Epidermal melanocyte (primary cell): ENCODE measurements at regions not wholly inside any gene's neighbourhood (a gene's known extent, or its start where the extent isn't known, plus 50 kb on each side); places are given as distances from the start of the nearest gene placed in this dataset.

Experiments
- DNase-seq: peaks from one replicate; pipeline ENCODE4 v3.0.0; 2011; ENCODE audit warnings: low spot score; ENCODE audit not compliant: insufficient read length

DNA sequence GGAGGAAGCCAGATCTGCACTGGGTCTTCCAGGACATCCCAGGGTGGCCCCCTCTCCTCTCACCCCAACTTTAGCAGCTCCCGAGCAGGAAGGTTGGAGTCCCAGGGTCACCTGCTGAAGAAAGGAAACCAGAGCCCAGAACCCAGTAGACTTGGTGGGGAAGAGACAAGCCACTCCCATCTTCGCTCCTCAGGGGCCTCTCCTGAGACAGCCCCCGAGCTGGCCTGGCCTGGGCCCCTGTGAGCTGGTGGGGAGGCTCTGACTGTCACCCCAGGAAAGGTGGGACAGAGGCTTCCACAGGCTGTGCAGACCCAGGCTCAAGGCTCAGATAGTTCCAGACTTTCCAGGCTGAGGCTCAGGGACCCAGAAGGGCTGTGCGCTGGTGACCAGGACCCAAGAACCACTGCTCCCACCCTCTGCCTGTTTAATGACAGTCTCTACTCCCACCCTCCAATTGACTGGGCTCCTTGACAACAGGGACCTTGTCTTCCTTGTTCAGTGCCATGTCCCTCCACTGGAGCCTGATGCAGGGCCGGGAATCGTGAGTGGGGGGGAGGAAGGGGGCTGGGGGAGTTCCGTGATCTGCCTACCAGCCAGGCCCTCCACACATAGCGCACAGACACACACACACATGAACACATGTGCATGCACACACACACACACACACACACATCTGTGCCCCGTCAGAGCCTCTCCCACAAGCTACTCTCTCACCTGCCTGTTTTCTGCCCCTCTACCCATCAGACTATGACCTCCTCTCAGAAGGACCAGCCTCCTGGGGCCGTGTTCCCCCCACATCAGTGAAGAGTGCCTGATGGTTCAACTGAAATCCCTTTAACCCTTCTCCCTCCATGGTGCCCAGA, 401.2 kb downstream of the MATN1 start:
- no peak for DNase-seq

DNA sequence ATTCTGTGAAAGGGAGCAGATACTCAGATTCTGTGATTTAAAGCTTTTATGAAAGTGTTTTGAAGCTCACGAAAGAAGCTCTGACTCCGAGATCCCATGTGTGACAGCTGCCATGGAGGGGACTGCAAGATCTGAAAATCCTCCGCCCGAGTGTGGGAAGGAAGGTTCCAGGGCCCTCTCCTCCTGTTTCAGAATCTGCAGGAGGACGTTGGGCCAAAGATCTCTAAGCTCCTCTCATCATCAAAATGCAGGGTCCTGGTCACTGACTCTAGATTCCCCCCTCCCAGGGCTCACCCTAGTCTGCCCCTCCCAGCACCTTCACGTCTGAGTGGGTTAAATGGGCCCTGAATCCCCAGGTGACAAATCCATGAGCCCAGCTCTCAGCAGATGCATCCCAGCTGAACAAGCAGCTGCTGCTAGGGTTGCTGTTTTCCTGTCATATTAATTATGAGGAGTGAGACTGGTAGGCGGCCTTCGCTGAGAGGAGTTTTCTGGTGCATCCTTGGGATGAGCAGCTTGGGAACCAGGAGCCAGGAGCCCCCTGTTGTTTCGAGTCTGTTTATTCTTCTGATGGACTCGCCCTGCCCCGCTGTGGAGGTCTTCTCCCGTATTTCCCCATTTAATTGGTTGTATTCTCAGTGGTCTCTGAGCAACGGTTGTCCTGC, 402.0 kb downstream of the MATN1 start:
- DNase-seq: no peak

DNA sequence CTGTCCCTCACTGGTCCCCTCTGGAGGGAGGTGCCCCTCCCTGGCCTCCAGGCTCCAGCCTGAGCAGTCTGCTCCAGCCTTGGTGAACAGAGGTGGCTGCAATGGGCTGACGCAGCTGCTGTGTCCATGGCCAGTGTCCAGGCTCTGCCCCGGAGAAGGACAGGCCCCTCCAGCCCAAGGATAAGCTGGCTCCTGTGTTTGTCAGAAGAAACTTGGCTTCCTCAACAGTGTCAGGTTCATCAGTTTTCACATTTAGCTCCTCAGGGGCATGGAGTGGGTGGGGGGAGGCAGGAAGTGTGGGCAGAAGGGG, 402.8 kb downstream of the MATN1 start:
- no peak for DNase-seq

DNA sequence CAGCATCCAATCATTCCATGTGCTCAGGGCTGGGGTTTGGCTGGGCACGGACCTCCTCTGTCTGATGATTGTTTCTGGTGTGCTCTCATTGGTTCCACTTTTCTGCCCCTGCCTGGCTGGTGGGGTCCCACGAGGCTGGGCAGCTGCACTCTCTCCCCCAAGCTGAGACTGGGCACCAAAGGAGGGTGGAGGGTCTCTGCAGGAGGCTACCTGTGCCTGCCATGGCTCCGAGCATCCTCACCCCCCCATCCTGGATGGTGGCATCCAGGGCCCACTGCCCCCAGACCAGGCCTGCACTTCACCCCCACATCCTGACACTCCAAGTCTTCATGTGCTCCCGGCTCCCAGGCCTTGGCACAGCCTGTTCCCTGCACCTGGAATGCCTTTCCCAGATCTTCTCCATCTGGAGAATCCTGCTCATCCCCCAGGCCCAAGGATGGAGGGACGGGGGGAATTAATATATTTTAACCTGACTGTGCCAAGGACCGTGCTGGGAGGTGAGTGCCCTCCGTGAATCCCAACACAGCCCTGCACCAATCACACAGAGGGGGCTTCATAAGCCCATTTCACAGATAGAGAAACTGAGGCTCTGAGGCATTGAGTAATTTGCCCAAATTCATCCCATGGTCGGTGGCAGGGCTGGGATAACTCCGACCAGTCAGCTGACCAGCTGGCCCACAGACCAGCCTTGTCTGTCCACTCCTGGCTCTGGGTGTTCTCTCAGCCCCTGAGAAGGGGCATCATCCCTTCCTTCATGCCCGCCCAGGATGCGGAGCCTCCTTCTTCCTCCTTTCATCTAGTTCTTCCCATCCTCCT, 403.4 kb downstream of the MATN1 start:
- DNase-seq: no peak

DNA sequence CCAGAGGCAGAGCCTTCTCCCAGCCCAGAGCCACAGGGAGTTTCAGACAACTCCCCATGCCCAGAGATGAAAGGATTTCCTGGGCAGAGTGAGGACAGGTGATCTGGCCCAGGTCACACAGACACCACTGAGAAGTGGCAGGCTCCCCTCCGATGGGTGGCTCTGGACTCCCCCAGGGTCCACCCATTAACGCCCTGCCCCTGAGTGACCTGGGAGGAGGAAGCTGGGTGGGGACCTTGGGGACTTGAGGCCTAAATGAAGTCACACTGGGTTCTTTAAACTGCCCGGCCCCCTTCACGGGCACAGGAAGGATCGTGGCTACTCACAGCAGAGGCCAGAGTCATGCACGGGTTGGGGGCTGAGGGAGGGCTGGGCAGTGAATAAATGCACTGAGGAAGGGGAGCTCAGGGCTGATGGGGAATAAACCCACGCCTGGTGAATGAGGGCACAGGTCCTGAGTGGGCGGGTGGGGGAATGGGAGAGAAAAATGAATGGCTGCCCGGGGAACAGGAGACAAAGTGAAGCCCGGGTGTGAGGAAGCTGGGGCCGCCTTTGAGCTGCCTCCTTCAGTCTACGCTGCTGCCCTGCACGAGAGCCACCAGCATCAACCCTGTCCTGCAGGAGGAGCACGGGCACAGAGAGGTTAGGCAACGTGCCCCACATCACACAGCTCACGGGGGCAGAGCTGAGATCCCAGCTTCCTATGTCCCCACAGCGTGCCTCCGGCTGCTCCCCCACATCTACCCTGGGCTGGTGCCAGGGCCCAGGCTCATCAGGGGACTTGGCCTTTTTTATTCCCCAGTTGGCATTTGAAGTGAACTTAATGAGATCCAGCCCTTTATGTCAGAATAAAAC, 404.3 kb downstream of the MATN1 start:
- no peak for DNase-seq

DNA sequence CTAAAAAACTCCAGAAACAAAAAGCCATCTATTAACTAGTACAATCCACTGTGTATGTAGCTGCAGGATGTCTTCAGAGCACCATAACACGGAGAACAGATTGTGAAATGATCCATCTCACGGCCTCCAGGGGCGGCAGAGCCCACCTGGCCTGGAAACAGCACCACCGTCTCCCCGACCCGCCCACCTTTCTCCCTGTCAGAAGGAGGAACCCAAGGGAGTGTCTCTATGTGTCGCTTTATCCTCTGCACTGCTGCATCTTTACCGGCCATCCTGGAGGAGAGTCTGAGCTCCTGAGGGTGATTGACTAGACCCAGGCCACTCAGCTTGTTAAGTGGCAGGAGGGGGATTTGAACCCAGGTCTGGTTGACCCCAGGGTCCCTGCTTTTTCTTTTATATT, 405.0 kb downstream of the MATN1 start:
- DNase-seq: no peak

DNA sequence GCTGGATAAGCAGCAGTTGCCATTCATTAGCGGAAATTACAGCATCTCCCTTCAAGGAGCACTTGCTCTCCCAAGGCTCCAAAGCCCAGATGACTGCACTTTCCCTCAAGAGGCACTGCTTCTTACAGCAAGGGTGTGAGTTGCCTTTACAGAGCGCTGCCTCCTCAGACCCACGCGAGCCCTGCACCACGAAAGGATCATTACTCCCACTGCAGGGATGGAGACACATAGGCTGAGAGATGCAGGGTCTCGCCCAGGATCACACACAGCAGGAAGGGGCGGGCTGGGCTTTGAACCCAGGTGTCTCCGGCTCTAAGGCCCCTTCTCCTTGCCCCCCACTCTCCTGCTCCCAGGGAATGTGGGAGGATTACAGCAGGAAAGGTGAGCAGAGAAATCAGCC, 405.5 kb downstream of the MATN1 start:
- no peak for DNase-seq

DNA sequence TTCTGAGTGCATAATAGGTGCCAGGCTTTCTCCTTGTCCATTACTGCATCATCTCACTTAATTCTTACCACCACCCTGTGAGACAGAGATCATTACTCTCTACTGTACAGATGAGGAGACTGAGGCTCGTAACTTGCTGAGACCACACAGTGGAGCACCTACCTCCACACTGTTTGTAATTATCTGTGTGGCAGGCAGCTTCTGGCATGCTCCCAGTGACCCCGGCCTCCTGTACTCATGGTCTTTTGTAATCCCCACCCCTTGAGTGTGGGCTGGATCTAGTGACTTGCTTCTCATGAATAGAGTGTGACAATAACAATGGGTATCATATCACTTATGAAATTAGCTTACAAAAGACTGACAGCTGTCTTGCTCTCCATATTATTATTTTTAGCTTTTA, 407.3 kb downstream of the MATN1 start:
- no peak for DNase-seq

DNA sequence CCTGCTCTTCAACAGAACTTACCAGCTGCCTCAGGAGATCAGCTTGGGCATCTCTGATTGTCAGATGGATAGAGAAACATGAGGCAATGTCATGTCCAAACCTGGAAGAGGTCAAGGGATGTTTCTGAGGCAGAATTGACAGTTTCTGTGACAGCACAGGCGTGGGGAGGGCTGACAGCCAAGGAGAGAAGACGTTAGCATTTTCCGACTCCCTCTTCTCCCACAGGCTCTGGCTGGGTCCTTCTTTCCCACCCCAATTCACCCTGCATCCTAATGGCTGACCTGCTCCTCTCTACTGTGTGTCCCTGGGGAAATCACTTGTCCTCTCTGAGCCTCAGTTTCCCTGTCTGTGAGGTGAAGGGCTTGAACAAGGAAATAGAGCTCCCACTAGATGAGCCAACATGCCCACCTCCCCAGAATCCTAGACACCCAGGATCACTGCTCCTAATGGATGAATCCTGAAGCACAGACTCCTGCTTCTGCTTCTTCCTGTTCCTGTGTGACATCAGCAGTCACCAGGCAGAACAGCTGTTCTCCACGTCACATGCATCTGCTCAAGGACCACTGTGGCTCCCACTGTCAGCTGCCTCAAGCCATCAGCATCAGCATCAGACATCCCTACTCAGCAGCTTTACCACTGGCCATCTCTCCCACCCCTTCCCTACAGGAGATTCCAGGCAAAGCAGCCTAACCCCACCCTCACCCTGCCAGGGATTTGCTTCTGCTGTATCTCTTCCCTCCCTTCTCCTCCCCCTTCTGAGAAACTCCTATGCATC, 408.0 kb downstream of the MATN1 start:
- no peak for DNase-seq

DNA sequence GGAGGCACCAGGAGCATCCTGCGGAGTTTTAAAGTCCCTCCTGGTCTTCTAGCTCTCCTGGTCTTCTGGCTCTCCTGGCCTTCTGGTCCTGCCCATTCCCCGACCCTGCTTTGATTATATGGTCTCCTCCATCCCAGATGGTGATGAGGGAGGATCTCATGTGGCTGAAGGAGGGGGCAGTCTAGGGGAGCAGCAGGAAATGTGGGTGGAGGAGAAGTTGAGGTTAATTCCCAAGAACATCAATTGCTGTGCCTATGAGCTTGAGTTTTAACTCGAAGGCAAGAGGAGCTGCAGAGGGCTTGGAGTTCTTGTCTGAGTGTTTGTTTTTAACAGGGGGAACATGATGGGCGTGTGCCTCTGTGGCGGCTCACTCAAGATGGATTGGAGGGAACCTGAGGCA, 408.8 kb downstream of the MATN1 start:
- DNase-seq: no peak

DNA sequence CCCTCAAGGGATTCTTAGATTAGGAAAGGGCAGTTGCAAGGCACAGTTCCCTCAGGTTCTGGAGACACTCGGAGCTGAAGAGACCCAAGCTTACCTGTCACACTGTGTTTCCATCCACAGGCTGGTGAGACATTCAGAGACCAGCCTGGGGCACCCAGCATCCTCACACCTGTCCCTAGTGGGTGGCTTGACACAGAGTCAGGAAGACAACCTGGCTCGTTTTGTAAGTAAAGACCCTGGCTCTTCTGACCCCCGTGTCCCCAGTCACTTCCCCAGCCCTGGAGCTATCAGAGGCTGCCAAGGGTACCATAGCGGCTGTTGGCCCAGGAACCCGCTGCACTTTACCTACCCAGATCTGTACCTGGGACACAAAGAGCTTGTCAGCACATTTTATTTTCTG, 409.8 kb downstream of the MATN1 start:
- DNase-seq: no peak

DNA sequence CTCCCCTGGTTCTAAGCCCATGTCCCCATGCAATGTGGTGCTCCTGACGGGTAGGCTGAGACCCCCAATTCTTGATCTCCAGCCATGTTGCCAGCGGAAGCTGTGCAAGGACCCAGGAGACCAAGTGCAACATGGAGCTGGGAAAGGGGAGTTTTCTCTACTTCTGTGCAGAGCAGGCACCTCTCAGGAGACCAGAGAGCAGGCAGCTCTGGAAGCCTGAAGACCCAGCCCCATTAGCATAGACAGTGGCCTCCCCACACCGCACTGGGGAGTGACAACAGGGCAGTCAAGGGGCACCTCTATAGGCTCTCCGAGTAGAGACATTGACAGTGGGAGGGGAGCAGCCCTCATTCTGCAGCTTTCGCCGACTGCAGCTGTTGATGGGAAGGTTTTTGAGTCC, 410.2 kb downstream of the MATN1 start:
- no peak for DNase-seq

DNA sequence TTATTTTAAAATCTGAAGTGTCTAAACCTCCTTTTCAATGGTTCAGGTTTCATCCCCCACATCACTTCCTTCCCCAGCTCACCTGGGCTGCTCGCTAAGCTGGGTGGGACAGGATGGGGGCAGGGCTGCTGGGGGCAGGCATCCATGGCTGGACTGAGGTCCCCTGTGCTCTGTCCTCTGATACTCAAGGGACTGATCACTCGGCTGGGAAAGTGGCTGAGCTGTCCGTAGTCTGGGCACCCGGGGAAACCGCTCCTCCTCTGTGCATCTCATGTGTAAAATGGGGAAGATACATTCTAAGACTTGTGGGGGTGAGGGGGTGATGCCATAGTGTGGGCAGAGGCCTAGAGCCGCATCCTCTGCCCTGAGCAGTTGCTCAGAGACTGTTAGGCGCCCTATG, 411.2 kb downstream of the MATN1 start:
- no peak for DNase-seq

DNA sequence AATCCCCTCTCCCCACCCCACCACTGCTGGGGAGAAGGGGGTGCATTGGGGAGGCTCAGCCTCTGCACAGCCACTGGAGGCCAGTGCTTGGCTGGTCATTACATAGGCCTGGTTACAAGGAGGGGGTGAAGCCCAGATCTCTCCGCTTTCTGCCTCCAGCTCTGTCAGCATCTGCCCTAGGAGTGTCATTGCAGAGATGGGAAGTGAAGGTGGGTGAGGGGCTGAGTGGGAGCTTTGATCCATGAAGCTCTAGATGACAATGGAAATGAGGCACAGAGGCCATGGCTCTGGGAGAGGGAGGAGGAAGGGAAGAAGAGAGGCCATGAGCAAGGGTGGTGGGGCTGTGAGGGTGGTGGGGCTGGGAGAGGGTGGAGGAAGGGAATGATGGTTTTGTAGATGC, 411.6 kb downstream of the MATN1 start:
- DNase-seq: no peak

DNA sequence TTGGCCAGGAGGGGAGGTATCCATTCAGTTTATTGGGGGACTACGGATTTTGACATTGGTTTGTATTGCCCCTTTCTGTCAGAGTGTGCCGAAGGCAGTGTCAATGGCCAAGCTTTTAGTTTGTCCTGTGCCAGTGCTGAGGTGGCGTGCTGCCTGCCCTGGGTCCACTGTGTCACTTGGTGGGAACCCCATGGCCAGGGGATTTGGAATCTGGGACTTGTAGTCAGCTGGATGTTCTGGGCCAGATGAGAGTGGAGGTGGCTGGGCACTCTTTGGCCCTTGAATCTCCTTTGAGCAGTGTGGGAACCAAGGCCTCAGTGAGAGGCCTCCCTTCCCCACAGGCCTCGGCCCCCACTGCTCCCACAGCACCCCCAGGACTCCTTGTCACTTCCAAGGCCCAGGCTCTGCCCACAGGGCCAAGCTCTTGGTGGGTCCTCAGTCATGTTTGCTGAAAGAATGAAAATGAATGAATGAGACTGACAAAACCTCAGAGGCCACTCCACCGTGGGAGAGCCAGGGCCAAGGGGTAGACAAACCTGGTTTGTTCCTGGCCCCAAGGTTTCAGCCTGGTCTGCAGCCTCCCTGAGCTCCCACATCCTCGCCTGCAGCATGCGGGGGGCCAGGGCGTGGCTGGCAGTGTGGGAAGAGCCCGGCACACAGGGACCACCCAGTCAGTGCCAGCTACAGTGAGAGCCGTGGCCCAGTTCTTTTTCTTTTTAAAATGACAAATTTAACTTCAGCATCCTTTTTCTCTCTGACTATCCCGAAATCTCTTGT, 412.2 kb downstream of the MATN1 start:
- DNase-seq: no peak

DNA sequence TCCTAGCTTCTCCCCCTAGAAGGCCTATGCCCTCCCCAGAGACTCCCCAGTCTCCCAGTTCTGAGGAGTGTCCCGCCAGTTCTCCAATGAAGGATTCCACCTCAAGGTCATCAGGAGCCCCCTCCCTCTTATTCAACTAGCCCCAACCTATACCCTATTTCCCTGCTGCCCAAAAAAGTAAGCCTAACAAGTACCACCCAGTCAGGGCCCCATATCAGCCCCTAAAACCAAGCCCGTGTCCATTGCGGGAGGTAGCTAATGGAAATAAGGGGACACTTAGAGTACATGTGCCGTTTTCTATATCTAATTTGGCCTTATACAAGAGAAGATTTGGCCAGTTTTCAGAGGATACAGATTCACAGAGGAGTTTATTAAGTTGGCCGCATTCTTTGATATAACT, 416.2 kb downstream of the MATN1 start:
- no peak for DNase-seq

DNA sequence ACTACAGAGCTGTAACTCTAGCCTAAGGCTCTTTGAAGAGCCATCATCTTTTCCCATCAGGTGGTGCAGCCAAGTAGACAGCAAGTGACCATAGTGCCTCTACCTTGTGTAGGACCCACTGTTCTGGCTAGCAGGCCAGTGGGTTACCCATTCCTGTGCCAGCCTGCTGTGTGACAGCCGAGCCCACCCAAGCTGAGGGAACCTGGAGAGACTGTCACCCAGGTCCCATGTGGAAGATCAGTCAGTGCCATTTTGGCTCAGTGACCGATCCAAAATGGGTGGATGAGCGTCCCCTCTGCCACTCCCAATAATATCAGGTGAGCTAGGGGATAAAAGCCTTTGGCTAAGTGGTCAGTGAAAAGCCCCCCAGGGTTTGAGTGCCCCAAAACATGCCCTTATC, 417.9 kb downstream of the MATN1 start:
- DNase-seq: no peak

DNA sequence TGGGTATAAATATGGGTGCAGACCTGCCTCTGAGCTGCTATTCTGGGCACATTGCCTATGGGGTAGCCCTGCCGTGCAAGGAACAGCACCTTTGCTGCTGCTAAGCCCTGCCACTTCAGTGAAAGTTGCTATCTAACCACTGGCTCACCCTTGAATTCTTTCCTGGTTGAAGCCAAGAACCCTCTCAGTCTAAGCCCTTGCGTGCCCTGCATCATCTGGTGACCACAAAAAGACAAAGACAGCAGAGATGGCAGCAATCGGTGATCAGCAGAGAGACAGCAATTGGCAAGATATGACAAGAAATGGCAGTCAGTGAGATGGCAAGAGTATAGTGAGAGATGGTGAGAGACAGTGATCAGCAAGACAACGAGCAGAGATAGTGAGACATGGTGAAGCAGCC, 418.3 kb downstream of the MATN1 start:
- DNase-seq: no peak

DNA sequence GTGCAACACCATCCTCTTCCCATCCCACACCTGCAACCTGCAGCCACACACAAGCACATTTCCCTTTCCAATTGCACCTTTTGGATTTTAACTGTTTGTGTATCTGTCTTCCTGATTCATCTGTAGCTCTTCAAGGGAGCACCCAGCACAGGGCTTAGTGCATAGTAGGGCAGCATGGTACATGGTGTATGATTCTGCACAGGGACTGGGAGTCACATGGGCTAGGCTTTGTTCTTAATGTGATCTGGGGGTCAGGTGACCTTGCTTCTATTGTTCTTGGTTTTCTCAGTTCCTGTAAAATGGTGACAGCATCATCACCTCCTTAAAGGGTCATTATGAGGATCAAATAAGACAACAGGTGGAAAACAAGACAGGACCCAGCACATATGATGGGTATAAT, 419.3 kb downstream of the MATN1 start:
- no peak for DNase-seq

DNA sequence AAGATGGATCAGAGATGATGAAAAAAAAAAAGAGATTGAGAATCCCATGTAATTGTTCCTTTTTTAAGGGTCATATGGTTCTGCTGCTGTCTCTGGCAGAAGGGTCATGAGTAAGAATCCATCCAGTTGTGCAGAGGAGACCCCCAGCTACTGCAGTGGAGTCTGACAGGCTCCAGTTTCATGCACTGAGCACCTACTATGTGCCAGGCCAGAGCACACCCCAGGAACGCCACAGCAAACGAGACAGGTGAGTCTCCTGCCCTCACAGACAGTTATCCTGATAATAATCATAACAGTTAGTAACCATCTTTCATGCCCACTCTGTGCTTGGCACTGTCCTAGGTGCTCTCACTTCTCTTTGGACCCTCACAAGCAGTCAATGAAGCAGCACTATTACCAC, 420.0 kb downstream of the MATN1 start:
- DNase-seq: no peak
